ENCODE measurements at regions not wholly inside any gene's neighbourhood (a gene's known extent, or its start where the extent isn't known, plus 50 kb on each side); places are given as distances from the start of the nearest gene placed in this dataset.
"Not testable (repeated sequence)": the region's sequence is repeated elsewhere in the genome, so short reads cannot be mapped to it uniquely, and the experiment has no call there.

GRCh38 chr11:42768576-42768975 lies 543.2 kb upstream of the API5 start:
- Histone ChIP-seq H3K27me3 (ENCODE audit: control insufficient read depth, insufficient read depth, low read length) (no peaks in the 10 kb centered on the region), H3K9ac (ENCODE audit: low read length) (no peak overlapping the region), H3K27ac (ENCODE audit: low read depth, low read length) (no peak overlapping the region), H3K4me3 (ENCODE audit: low read length) (no peak overlapping the region), H3K4me1 (ENCODE audit: control insufficient read depth, insufficient read depth, low read length) (no peaks in the 10 kb centered on the region), H3K36me3 (ENCODE audit: control insufficient read depth, insufficient read depth, low read length) (no peaks in the 10 kb centered on the region)

GRCh38 chr11:42770444-42771065 lies 541.2 kb upstream of the API5 start:
- H3K4me3 ChIP-seq (ENCODE audit: low read length), result no peak overlapping the region
- H3K9ac ChIP-seq (ENCODE audit: low read length), result no peak overlapping the region
- H3K36me3 ChIP-seq (ENCODE audit: control insufficient read depth, insufficient read depth, low read length), result no peaks in the 10 kb centered on the region
- H3K27ac ChIP-seq (ENCODE audit: low read depth, low read length), result no peak overlapping the region
- H3K27me3 ChIP-seq (ENCODE audit: control insufficient read depth, insufficient read depth, low read length), result no peaks in the 10 kb centered on the region
- no peaks in the 10 kb centered on the region for H3K4me1 ChIP-seq (ENCODE audit: control insufficient read depth, insufficient read depth, low read length)

GRCh38 chr11:42772886-42773285 lies 538.9 kb upstream of the API5 start:
- Histone ChIP-seq H3K4me3 (ENCODE audit: low read length) (no peak overlapping the region), H3K9ac (ENCODE audit: low read length) (no peak overlapping the region), H3K36me3 (ENCODE audit: control insufficient read depth, insufficient read depth, low read length) (no peaks in the 10 kb centered on the region), H3K27me3 (ENCODE audit: control insufficient read depth, insufficient read depth, low read length) (no peaks in the 10 kb centered on the region), H3K27ac (ENCODE audit: low read depth, low read length) (no peak overlapping the region), H3K4me1 (ENCODE audit: control insufficient read depth, insufficient read depth, low read length) (no peaks in the 10 kb centered on the region)

GRCh38 chr11:42773729-42774128 lies 538.1 kb upstream of the API5 start:
- Histone ChIP-seq H3K4me1 (ENCODE audit: control insufficient read depth, insufficient read depth, low read length) (no peaks in the 10 kb centered on the region), H3K36me3 (ENCODE audit: control insufficient read depth, insufficient read depth, low read length) (no peaks in the 10 kb centered on the region), H3K27ac (ENCODE audit: low read depth, low read length) (no peak overlapping the region), H3K27me3 (ENCODE audit: control insufficient read depth, insufficient read depth, low read length) (no peaks in the 10 kb centered on the region), H3K9ac (ENCODE audit: low read length) (no peak overlapping the region), H3K4me3 (ENCODE audit: low read length) (no peak overlapping the region)

- H3K4me3 ChIP-seq (ENCODE audit: low read length), result no peak overlapping the region
- H3K36me3 ChIP-seq (ENCODE audit: control insufficient read depth, insufficient read depth, low read length), result no peaks in the 10 kb centered on the region
- no peak overlapping the region for H3K9ac ChIP-seq (ENCODE audit: low read length)
- H3K4me1 ChIP-seq (ENCODE audit: control insufficient read depth, insufficient read depth, low read length), result no peaks in the 10 kb centered on the region
- H3K27me3 ChIP-seq (ENCODE audit: control insufficient read depth, insufficient read depth, low read length), result no peaks in the 10 kb centered on the region
- H3K27ac ChIP-seq (ENCODE audit: low read depth, low read length), result no peak overlapping the region
These were observed 537.2 kb upstream of the API5 start for GRCh38 chr11:42774567-42774966.

GRCh38 chr11:42777776-42778175 lies 534.0 kb upstream of the API5 start:
- no peaks in the 10 kb centered on the region for H3K36me3 ChIP-seq (ENCODE audit: control insufficient read depth, insufficient read depth, low read length)
- no peak overlapping the region for H3K27ac ChIP-seq (ENCODE audit: low read depth, low read length)

GRCh38 chr11:42778193-42778592 lies 533.6 kb upstream of the API5 start:
- Histone ChIP-seq H3K9ac (ENCODE audit: low read length) (no peak overlapping the region), H3K27me3 (ENCODE audit: control insufficient read depth, insufficient read depth, low read length) (no peaks in the 10 kb centered on the region), H3K27ac (ENCODE audit: low read depth, low read length) (no peak overlapping the region)

More at GRCh38 chr11:42777776-42778175, 534.0 kb upstream of the API5 start:
- no peak overlapping the region for H3K4me3 ChIP-seq (ENCODE audit: low read length)
- H3K27me3 ChIP-seq (ENCODE audit: control insufficient read depth, insufficient read depth, low read length), result no peaks in the 10 kb centered on the region
- no peak overlapping the region for H3K9ac ChIP-seq (ENCODE audit: low read length)
- H3K4me1 ChIP-seq (ENCODE audit: control insufficient read depth, insufficient read depth, low read length), result no peaks in the 10 kb centered on the region

GRCh38 chr11:42779555-42779954 lies 532.2 kb upstream of the API5 start:
- no peak overlapping the region for H3K9ac ChIP-seq (ENCODE audit: low read length)
- no peak overlapping the region for H3K4me3 ChIP-seq (ENCODE audit: low read length)
- H3K27me3 ChIP-seq (ENCODE audit: control insufficient read depth, insufficient read depth, low read length), result no peaks in the 10 kb centered on the region
- H3K4me1 ChIP-seq (ENCODE audit: control insufficient read depth, insufficient read depth, low read length), result no peaks in the 10 kb centered on the region
- no peak overlapping the region for H3K27ac ChIP-seq (ENCODE audit: low read depth, low read length)
- H3K36me3 ChIP-seq (ENCODE audit: control insufficient read depth, insufficient read depth, low read length), result no peaks in the 10 kb centered on the region

More at GRCh38 chr11:42778193-42778592, 533.6 kb upstream of the API5 start:
- Histone ChIP-seq H3K36me3 (ENCODE audit: control insufficient read depth, insufficient read depth, low read length) (no peaks in the 10 kb centered on the region), H3K4me3 (ENCODE audit: low read length) (no peak overlapping the region), H3K4me1 (ENCODE audit: control insufficient read depth, insufficient read depth, low read length) (no peaks in the 10 kb centered on the region)

- H3K4me1 ChIP-seq (ENCODE audit: control insufficient read depth, insufficient read depth, low read length), result no peaks in the 10 kb centered on the region
- no peaks in the 10 kb centered on the region for H3K36me3 ChIP-seq (ENCODE audit: control insufficient read depth, insufficient read depth, low read length)
- no peak overlapping the region for H3K4me3 ChIP-seq (ENCODE audit: low read length)
- no peak overlapping the region for H3K27ac ChIP-seq (ENCODE audit: low read depth, low read length)
- no peak overlapping the region for H3K9ac ChIP-seq (ENCODE audit: low read length)
- H3K27me3 ChIP-seq (ENCODE audit: control insufficient read depth, insufficient read depth, low read length), result no peaks in the 10 kb centered on the region
These were observed 524.8 kb upstream of the API5 start for GRCh38 chr11:42786981-42787380.

- not testable (repeated sequence) for H3K9ac ChIP-seq (ENCODE audit: low read length); H3K36me3 ChIP-seq (ENCODE audit: control insufficient read depth, insufficient read depth, low read length); H3K27ac ChIP-seq (ENCODE audit: low read depth, low read length); H3K4me3 ChIP-seq (ENCODE audit: low read length); H3K4me1 ChIP-seq (ENCODE audit: control insufficient read depth, insufficient read depth, low read length); H3K27me3 ChIP-seq (ENCODE audit: control insufficient read depth, insufficient read depth, low read length)
These were observed 516.3 kb upstream of the API5 start for GRCh38 chr11:42795483-42795882.

GRCh38 chr11:42800041-42800440 lies 511.8 kb upstream of the API5 start:
- Histone ChIP-seq H3K27me3 (ENCODE audit: control insufficient read depth, insufficient read depth, low read length) (no peaks in the 10 kb centered on the region), H3K9ac (ENCODE audit: low read length) (no peak overlapping the region), H3K27ac (ENCODE audit: low read depth, low read length) (no peak overlapping the region), H3K36me3 (ENCODE audit: control insufficient read depth, insufficient read depth, low read length) (no peaks in the 10 kb centered on the region), H3K4me3 (ENCODE audit: low read length) (no peak overlapping the region), H3K4me1 (ENCODE audit: control insufficient read depth, insufficient read depth, low read length) (no peaks in the 10 kb centered on the region)

- H3K27ac ChIP-seq (ENCODE audit: low read depth, low read length), result no peak overlapping the region
- H3K9ac ChIP-seq (ENCODE audit: low read length), result no peak overlapping the region
- H3K36me3 ChIP-seq (ENCODE audit: control insufficient read depth, insufficient read depth, low read length), result no peaks in the 10 kb centered on the region
- no peak overlapping the region for H3K4me3 ChIP-seq (ENCODE audit: low read length)
- H3K27me3 ChIP-seq (ENCODE audit: control insufficient read depth, insufficient read depth, low read length), result no peaks in the 10 kb centered on the region
- H3K4me1 ChIP-seq (ENCODE audit: control insufficient read depth, insufficient read depth, low read length), result no peaks in the 10 kb centered on the region
These were observed 509.4 kb upstream of the API5 start for GRCh38 chr11:42802201-42802899.

GRCh38 chr11:42806191-42806590 lies 505.6 kb upstream of the API5 start:
- Histone ChIP-seq H3K4me3 (ENCODE audit: low read length) (no peak overlapping the region), H3K36me3 (ENCODE audit: control insufficient read depth, insufficient read depth, low read length) (no peaks in the 10 kb centered on the region), H3K27ac (ENCODE audit: low read depth, low read length) (no peak overlapping the region), H3K9ac (ENCODE audit: low read length) (no peak overlapping the region), H3K27me3 (ENCODE audit: control insufficient read depth, insufficient read depth, low read length) (no peaks in the 10 kb centered on the region), H3K4me1 (ENCODE audit: control insufficient read depth, insufficient read depth, low read length) (no peaks in the 10 kb centered on the region)

Data from rectal smooth muscle tissue (tissue), 1 donor.